Activated CD4-positive, CD25-positive, alpha-beta regulatory T cell treated with anti-CD3 and anti-CD28 coated beads, Interleukin-2, amount 50 U/mL, for 24 hours (primary cell): ENCODE measurements at regions not wholly inside any gene's neighbourhood (a gene's known extent, or its start where the extent isn't known, plus 50 kb on each side); places are given as distances from the start of the nearest gene placed in this dataset.

Source experiments
- ATAC-seq, 2 donors: fragments of 150-1000 bp; cut with Tn5 transposase; one replicate each; pipeline ENCODE4 v1.10.0; 2021; ENCODE audit warnings: mild to moderate bottlenecking in 1 of 2, moderate library complexity in 1 of 2

DNA sequence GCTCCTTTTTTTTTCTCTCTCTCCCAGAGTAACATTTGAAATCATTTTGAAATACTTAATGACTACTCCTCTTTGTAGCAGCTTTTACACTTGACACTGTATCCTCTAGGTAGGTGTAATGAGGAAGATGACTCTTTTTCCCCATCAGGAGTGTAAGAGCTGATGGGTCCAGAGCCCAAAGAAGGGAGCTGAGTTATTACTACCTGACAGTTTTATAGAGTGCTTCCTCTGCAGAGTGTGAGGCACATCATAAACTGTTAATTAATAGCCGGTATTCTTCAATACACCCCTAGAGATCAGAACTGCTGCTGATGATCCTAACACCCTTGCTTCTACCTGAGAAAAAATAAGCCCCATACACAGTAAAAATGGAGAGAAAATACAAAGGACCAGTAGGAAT is 279.8 kb upstream of the SEMA3A start:
- no peak for ATAC-seq

DNA sequence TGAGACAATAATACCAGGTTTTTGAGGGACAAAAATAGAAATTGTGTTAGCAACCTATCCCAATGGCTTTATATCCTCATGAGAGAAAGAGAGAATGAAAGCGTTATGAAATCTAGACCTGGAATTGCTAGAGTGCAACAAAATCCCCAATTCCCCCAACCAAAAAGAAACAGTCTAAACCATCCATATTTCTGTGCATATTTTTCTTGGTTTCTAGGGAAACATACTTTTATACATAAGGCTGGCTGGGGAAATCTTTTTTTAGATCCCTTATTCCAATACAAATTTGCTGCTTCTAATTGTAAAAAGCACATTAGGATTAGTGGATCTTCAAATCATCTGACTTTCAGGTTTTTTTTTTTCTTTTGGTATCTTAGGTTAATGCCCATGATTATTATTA is 277.0 kb upstream of the SEMA3A start:
- no peak for ATAC-seq

DNA sequence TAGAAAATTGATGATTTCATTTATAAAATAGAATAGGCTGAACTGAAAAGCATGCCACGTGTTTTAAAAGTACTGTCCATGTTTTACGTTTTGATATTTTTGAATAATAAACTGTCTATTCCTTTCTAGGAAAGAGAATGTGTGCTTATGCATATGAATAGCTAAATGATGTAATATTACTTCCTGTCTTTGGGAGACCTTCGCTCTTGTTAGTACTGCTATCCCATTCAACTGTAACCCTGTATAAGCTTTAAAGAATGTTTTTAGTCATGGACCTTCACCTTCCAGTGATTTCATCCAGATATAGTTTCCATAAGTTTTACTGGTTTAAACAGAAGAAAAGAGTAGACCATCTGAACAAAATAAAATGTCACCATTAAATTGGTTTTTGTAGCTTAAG is 274.4 kb upstream of the SEMA3A start:
- no peak for ATAC-seq

DNA sequence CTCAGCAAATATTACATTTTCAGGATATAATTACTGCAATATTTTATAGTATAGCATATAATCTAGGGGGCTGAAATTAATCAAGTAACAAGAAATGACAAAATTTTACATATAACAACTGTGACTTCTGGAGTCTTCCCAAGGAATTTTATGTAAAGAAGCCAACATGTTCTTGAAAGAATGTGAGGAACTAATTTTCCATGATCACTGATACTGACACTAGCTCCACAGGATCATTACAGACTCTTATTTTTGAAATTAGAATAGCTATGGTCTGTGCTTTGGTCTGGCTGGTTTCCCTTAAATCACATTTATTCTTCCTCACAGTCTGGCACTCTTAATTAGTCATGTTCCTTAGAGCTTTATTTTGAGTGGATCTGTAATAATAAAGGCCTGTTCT is 267.7 kb upstream of the SEMA3A start:
- no peak for ATAC-seq

DNA sequence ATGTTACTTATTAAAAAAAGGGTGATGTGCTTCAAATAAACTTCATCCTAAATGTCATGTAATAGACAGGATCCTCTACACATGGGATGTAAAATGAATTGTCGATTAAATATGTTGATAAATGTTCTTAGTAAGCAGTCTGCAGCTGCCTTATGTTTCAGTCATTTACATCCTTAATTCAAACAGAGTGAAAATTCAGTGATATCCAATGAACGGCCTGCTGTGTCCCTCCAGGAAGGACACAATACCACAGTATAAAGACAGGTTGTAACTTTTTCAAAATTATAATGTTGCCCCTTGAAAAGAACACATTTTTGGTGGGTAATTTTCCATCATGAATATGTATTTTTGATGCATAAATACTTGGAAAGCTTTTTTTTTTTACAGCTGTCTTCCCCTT is 266.5 kb upstream of the SEMA3A start:
- ATAC-seq: no peak

DNA sequence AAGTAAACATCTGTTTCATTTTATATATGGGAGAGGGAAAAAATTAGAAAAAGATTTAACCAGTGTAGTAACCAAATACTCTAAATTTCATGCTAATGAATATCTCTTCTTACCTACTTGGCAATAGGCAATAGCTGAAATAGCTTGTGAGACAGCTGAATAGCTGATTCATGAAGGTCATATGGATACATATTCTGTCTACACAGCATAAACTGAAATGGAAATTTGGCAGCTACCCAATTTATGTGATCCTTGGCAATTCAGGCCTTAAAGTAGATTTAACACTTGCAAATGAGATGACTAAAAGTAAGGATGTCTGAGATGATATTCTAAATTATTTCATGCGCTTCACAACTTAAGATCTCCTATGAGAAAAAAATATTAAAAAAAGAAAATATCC is 261.2 kb upstream of the SEMA3A start:
- no peak for ATAC-seq

DNA sequence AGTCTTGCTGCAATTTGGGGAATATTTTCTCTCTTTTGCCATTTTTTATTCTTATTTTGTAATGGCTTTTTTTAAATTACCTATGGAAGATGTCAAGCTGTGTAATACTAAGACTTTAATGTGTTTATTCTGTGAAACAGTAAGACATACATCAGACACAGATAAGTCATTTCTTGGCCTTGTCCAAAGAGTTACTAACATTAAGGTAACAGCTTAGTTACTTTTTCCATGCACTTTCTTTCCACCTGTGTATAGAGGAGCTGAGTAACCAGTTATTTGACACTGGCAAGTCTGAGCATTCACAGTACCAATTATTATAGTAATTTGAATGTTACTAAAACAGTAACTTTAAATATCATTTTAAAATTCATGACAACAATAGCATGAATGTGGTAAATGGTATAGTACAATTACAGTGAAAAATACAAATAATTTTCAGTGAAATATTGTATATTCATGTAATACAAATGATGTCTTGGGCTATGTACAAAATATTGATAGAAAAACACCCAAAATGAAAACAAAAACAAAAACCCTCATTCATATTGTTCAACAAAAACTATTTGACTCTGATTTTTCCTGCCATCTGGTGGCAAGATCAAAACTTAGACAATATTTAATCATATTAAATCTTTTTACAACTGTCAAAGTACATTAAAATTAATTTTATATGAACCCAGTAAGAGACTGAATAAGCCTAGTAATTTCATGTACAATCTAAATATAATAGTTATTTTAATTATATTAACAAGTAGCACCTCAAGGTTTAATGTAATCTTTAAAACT is 259.8 kb upstream of the SEMA3A start:
- no peak for ATAC-seq

DNA sequence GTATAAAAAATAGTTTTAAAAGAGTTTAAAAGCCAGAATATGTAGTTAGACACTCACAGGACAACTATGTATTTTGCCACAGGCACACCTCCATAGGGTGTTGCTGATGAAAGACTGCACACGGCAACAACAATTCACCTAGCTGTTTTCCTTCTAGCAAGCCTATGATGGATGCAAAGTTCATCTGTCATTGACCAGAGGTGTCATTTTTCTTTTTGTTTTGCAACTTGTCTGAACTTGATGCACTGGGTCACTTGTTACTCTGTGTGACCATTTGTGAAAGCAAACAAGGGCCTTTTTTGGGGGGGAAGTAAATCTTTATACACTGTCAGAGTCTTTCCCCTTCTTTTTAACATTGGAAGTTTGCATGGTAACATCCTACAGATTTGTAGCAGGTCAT is 258.0 kb upstream of the SEMA3A start:
- no peak for ATAC-seq

DNA sequence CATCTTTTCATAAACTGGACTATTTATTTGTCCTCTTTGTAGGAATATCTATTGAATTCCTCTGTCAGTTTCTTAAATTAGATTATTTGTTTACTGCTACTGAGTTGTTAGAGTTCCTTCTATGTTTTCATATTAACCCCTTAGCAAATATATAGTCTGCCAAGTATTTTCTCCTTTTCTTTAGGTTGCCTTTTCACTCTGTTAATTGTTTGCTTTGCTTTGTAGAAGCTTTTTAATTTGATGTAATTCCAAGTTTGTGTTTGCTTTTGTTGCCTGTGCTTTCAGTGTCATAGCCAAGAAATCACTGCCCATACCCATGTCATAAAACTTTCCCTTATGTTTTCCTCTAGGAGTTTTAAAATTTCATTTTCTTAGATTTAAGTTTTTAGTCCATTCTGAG is 256.2 kb upstream of the SEMA3A start:
- no peak for ATAC-seq

DNA sequence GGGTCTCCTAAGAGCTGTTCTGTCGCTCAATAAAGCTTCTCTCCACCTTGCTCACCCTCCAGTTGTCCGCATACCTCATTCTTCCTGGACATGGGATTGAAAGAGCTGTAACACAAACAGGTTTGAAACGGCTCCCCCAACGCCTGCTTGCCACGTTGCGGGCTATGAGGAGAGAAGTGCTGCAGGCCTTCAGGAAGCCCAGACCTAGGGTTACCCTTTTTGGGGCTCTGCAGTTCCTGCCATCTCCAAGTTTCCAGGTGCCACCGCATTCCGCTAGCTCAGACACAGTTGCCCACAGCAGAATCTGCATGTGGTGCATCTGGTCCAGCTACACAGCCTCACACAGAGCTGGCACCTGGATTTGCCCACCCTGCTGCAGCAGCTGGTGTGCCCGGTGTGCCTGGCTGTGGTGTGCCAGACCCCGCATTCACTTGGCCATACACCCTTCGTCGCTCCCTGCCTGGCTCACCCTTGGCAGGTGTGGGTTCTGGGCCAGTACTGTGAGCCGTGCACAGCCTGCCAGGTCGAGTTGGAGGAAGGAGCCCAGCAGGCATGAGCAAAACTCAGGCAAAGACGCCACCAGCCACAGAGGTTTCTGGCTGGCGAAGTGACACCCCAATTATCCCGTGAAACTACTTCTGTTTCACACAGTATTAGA is 253.2 kb upstream of the SEMA3A start:
- no peak for ATAC-seq

DNA sequence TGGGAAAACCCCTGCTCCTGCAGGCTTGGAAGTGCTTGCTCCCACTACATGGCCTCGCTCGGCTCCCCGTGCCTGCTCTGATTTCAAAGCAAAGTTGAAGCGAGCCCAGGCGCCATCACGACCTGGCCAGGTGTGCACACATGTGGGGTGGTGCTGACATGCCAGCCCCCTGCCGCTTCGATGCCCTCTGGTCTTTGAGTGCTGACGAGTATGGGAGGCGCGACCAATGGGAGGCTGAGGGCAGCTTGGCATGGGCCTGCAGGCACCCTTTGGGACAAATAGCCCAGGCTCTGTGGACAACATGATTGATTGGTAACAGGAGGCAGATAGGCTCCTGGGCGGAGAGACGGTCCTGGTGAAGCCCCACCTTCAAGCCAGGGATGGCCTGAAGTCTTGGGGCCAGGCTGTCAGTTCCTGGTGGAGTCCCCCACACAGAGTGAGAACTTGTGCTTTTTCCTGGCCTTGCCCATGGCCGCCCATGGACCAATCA is 252.4 kb upstream of the SEMA3A start:
- no peak for ATAC-seq

DNA sequence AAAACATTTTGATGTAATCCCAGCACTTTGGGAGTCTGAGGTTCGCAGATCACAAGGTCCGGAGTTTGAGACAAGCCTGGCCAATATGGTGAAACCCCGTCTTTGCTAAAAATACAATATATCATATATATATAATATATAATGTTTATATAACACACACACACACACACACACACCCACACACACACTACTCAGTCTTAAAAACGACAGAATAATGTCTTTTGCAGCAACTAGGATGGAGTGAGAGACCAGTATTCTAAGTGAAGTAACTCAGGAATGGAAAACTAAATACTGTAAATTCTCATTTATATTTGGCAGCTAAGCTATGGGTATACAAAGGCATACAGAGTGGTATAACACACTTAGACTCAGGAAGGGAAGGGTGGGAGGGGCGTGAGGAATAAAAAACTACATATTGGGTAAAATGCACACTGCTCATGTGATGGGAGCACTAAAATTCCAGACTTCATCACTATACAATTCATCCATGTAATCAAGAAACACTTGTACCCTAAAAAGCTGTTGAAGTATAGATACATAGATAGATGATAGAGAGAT is 231.2 kb upstream of the SEMA3A start:
- no peak for ATAC-seq

DNA sequence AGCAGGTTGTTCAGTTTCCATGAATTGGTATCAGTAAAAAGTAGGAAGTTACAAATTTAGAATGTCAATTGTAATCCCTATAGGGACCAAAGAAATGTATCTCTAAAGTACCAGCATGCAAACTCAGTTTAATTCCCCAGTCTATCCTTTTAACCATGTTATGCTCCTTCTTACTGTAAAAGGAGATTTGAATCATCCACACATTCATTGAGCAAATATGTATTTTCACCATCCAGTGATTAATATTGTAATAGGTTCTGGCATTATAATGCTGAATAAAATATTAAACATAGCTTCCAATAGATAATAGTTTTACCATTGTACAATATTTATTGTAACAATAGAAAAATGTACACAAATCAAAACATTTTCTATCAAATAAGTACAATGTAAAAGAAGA is 228.2 kb upstream of the SEMA3A start:
- no peak for ATAC-seq

DNA sequence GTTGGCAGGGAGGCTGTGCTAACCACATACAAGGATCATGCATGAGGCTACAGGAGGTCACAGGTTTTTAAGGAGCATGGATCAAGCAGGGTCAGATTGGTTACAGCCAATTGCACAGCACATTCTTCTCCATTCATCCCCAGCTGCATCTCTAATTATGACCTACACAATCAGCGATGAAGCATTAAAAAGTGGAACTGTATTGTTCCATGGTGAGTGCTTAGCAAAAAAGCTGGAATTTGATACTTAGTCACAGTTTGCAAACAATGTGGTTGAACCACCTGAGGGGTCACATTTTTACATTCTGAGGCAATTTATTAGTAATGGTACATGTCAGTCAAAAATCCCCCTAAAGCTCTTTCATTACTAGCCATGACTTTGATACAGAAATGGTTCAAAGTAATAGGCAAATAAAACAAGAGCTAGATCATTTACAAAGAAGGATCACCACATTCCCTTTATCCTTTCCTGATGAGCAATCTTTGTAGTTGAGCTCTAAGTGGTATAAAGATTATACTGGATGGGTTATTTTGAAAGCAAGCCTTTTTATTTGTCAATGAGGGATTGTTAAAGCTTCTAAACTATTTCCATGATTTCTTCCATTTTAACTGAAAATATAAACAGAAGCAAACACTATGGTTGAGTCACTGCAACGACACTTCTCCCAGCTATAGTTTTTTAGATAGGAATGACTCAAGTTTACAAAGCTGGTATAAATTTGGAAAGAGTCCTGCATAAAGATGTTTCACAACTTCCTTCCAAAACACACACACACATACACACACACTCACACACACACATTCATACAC is 217.8 kb upstream of the SEMA3A start:
- no peak for ATAC-seq

DNA sequence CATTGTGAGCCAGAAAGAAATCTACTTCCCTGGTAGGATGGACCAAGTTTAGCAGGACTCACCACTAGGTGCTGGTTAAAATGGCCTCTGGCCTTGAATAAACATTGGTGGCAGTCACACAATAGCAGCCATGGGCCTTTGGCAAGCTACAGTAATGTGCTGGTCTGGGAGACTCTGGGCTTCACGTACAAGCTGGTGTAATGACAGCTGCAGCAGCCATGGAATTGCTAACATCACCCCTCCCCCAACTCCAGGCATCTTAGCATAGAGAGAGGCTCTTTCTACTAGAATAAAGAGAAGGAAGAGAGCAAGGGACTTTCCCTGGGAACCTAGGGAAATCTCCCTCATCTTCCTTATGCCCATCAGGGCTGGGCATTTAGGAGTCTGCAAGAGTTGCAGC is 205.1 kb upstream of the SEMA3A start:
- no peak for ATAC-seq

DNA sequence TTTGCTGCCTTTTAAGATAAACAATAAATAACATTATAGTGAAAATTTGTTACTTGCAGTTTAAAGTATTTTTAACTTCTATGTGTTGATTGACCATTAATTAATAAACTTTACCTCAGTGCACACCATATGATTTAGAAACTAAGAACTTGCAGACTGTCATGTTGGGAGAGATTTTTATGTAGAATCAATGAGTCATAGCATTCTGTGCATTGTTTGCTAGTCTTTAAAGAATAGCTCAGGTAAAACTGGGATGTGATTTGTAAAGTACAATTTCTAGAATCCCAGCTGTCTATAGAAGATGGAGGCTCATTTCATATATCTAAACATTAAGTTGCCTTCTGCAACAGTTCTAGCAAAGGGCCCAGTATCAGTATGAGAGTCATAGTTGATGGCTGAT is 199.6 kb upstream of the SEMA3A start:
- no peak for ATAC-seq

DNA sequence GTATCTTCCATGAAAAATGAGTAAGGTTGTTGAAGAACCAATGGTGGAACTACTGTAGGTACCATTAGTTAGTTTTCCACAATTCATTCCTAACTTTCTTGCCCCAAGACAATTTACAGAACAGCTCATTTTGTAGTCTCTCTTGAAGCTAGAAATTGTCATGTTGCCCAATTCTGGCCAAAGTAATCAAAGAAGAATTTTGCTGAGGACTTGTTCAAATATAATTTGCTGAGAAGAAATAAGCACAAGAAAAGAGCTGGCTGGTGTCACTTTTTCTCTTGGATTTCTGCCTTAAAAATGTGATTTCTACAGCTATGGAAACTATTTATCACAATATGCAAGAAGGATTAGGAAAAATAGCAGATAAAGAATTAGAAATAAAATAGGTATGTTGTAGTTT is 199.2 kb upstream of the SEMA3A start:
- no peak for ATAC-seq

DNA sequence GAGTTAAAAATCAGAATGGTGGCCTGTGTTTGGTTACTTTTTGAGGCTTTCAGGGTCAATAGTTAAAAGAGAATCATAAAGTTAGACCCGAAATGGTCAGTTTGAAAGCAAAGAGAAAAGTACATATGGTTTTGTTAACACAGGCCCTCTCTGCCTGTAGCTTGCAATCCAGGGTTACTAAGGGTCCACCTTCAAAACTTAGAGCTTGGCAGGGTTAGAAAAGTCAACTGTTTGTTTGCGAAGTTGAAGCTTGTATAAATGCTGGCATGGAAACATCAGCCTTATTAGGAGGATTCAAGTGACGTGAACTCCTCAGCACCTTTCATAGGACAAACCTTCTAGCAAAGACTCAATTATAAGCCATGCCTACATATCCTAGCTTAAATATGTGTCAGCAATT is 196.3 kb upstream of the SEMA3A start:
- ATAC-seq: no peak

DNA sequence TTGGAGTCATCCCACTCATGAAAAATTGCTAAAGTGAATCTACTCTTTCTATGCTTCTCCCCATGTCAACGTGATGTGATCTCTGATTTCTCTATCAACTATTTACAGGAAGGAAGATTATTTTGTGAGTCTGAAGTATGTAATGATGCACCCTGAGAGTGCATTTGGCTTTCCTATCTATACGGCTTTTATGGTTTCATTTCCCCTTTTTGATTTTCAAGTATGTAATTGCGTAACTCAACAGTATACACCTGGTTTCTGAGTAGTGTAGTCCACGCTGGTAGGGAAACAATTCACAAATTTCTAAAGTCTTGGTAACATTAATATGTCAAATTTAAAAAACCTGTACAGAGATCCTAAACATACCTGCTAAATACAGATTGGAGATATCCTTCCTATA is 194.7 kb upstream of the SEMA3A start:
- no peak for ATAC-seq

DNA sequence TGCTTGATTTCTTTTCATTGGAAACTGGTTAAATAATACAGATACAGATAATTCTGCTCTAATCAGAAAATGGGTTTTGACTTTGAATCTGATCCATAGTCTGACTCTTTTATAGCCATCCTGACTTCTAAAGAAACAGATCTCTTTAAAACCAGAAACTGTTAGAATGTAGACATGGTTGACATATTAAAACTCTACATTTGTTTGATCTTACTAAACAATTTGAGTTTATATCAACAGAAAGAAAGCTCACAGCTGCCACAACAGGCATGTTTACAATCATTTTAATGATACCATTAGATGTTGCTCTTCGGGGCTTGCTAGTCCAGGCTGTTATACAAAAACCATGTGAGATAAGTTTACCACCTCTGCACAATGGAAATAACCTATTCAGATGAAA is 193.0 kb upstream of the SEMA3A start:
- no peak for ATAC-seq

DNA sequence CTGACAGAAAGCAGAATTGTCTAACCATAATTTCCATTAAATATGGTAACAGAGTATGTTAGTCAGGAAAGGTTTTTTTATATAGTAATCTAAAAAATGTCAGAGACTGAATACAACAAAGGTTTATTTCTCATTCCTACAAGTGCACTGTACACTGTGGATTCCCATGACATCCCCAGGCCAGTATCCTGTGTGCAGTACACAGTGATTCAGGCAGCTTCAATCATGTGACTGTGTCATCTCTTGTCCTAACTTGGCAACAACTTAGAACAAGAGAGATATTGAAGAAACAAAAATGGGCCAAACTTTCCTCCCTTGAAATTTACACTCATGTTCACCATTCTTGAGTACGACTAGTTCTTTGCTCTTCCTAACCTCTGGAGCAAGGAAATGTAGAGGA is 189.8 kb upstream of the SEMA3A start:
- ATAC-seq: no peak

DNA sequence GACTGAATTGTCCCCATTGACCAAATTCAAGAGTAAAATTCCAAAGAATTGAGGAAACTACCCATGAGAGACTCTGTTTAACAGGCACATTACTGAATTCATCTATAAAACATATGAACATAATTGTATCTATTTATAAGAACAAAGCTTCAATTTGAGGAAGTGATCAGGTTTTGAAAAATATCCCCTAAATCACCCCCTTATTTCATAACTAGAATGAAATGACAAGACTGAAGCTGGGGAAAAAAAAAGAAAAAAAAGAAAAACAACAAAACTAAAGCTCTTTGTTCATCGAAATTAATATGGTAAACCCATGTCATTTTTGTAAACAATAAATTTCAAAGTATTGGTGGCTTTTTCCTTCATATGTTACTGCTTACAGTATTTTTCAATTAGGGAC is 184.9 kb upstream of the SEMA3A start:
- no peak for ATAC-seq

DNA sequence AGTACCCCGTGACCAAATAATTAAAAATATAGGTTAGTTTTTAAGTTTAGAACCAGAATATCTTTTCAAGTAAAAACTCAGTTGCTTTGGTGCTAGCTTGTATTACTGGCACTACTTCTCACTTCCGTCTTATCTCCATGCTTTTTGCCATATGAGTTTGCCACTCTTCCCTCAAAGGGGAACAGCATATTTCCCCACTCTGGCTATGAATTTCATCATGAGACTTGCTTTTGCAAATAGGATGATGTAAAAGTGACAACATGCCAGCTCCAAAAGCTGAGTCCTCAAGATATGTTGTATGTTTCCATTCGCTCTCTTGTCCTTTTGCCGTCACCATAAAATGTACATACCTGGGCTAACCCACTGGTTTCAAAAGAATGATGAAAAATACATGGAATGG is 178.1 kb upstream of the SEMA3A start:
- no peak for ATAC-seq
